Activated B cell treated with CpG ODN at 0.5 μM for 24 hours (primary cell): ENCODE measurements at regions not wholly inside any gene's neighbourhood (a gene's known extent, or its start where the extent isn't known, plus 50 kb on each side); places are given as distances from the start of the nearest gene placed in this dataset.

Source experiments
- ATAC-seq: fragments of 200-7000 bp; cut with Tn5 transposase; one replicate; pipeline ENCODE4 v1.10.0; 2021; ENCODE audit warnings: low read depth, mild to moderate bottlenecking, moderate library complexity
- CTCF ChIA-PET: fragments of 350-600 bp; sonication (Branson Sonifier 250); formaldehyde crosslinking; loops from one replicate; lab custom pipeline; 2021; ENCODE audit warnings: antibody characterized with exemption; lab: Charles Lee
- POLR2A ChIA-PET: fragments of 350-600 bp; sonication (Branson Sonifier 250); formaldehyde crosslinking; loops from one replicate; lab custom pipeline; 2021; ENCODE audit warnings: antibody characterized with exemption; lab: Charles Lee
- DNase-seq: peaks from one replicate; pipeline ENCODE4 v3.0.0; 2022
- H3K27ac Mint-ChIP-seq: one replicate; pipeline ENCODE4 v1.8.0; 2020; ENCODE audit warnings: mixed read lengths
- H3K27me3 Mint-ChIP-seq: one replicate; pipeline ENCODE4 v1.8.0; 2021; ENCODE audit warnings: mixed read lengths
- H3K36me3 Mint-ChIP-seq: one replicate; pipeline ENCODE4 v1.8.0; 2021; ENCODE audit warnings: low read depth, mixed read lengths
- H3K4me1 Mint-ChIP-seq: one replicate; pipeline ENCODE4 v1.8.0; 2021; ENCODE audit warnings: mixed read lengths
- H3K4me3 Mint-ChIP-seq: one replicate; pipeline ENCODE4 v1.8.0; 2020; ENCODE audit warnings: mild to moderate bottlenecking, mixed read lengths
- H3K9me3 Mint-ChIP-seq: one replicate; pipeline ENCODE4 v1.8.0; 2020; ENCODE audit warnings: mixed read lengths
- CTCF ChIP-seq: fragments of 200-600 bp; IDR thresholded peaks from one replicate; pipeline ENCODE4 v1.8.0; 2022; ENCODE audit warnings: antibody characterized with exemption, mild to moderate bottlenecking
- intact Hi-C: fragments of 100-400 bp; cut with micrococcal nuclease; formaldehyde crosslinking; loops from one replicate; pipeline ENCODE4 v1.15.1; 2024

- no peak for DNase-seq
- Mint-ChIP-seq H3K27ac (peak overlapping the region; percentile 88), H3K4me3 (peak overlapping the region; percentile 84), H3K36me3 (peaks cover 19% of the 10 kb centered on the region), H3K27me3 (no peaks in the 10 kb centered on the region), H3K4me1 (peaks cover 80% of the 10 kb centered on the region), H3K9me3 (no peaks in the 10 kb centered on the region)
- intact Hi-C loops: loop anchor here (1.0 to 5.0 kb wide), 9 partner anchors 19 to 438 kb away; no protein-coding TSS in a partner anchor
- ATAC-seq: no peak
- ChIA-PET CTCF (interaction anchor here (1.0 to 3.9 kb wide), 11 partner anchors 18 to 311 kb away, joined by 3 to 18 read pairs (median 3); partner anchors contain the start of genes ATP5PF, GABPA and MRPL39), POLR2A (interaction anchor here (0.7 to 11.7 kb wide), 11 partner anchors 12 to 162 kb away, joined by 3 to 157 read pairs (median 6); no protein-coding TSS in a partner anchor)
- no peak for TF ChIP-seq CTCF
Measured at GRCh38 chr21:25424048-25424447, 183.2 kb downstream of the MRPL39 start.

GRCh38 chr21:25422610-25423608 lies 184.4 kb downstream of the MRPL39 start:
- Mint-ChIP-seq H3K27ac (peak overlapping the region; percentile 91), H3K4me1 (peaks cover 70% of the 10 kb centered on the region), H3K27me3 (no peaks in the 10 kb centered on the region), H3K9me3 (no peaks in the 10 kb centered on the region), H3K36me3 (peaks cover 25% of the 10 kb centered on the region), H3K4me3 (peak overlapping the region; percentile 73)
- ATAC-seq: no peak
- POLR2A ChIA-PET: interaction anchor here (0.5 to 11.7 kb wide), 13 partner anchors 11 to 168 kb away, joined by 3 to 157 read pairs (median 4); no protein-coding TSS in a partner anchor
- intact Hi-C loops: loop anchor here (1.0 to 5.0 kb wide), 3 partner anchors 83 to 439 kb away; no protein-coding TSS in a partner anchor
- DNase-seq: no peak
- CTCF ChIA-PET: interaction anchor here (1.0 to 3.9 kb wide), 11 partner anchors 44 to 312 kb away, joined by 3 to 18 read pairs (median 4); partner anchors contain the start of genes ATP5PF, GABPA and MRPL39
- no peak for TF ChIP-seq CTCF

GRCh38 chr21:25421321-25422028 lies 185.8 kb downstream of the MRPL39 start:
- TF ChIP-seq CTCF: peak; percentile 65
- CTCF ChIA-PET: interaction anchor here (0.5 to 3.9 kb wide), 13 partner anchors 36 to 187 kb away, joined by 3 to 18 read pairs (median 4); no protein-coding TSS in a partner anchor
- peaks cover 32% of the 10 kb centered on the region for H3K36me3 Mint-ChIP-seq
- no peaks in the 10 kb centered on the region for H3K9me3 Mint-ChIP-seq
- DNase-seq (no peak), ATAC-seq (peak; percentile 81)
- H3K4me3 Mint-ChIP-seq: peak overlapping the region; percentile 68
- H3K27me3 Mint-ChIP-seq: no peaks in the 10 kb centered on the region
- peak overlapping the region; percentile 91 for H3K27ac Mint-ChIP-seq
- peaks cover 63% of the 10 kb centered on the region for H3K4me1 Mint-ChIP-seq
- intact Hi-C loops: loop anchor here (1.0 to 5.0 kb wide), 10 partner anchors 25 to 441 kb away; partner anchors contain the start of genes JAM2 and MRPL39
- POLR2A ChIA-PET: interaction anchor here (0.8 to 11.7 kb wide), 8 partner anchors 26 to 187 kb away, joined by 4 to 157 read pairs (median 6); no protein-coding TSS in a partner anchor

GRCh38 chr21:25420831-25421230 lies 186.4 kb downstream of the MRPL39 start:
- peak overlapping the region; percentile 91 for H3K27ac Mint-ChIP-seq

More at GRCh38 chr21:25420831-25421230, 186.4 kb downstream of the MRPL39 start:
- H3K36me3 Mint-ChIP-seq: peaks cover 34% of the 10 kb centered on the region
- intact Hi-C loops: loop anchor here (1.0 to 5.0 kb wide), 9 partner anchors 25 to 441 kb away; partner anchors contain the start of genes JAM2 and MRPL39
- POLR2A ChIA-PET: interaction anchor here (0.8 to 11.7 kb wide), 8 partner anchors 25 to 187 kb away, joined by 4 to 157 read pairs (median 6); no protein-coding TSS in a partner anchor
- CTCF ChIA-PET: interaction anchor here (0.7 to 3.9 kb wide), 12 partner anchors 35 to 187 kb away, joined by 3 to 18 read pairs (median 4); no protein-coding TSS in a partner anchor
- no peak for TF ChIP-seq CTCF
- peaks cover 56% of the 10 kb centered on the region for H3K4me1 Mint-ChIP-seq
- ATAC-seq: no peak
- H3K27me3 Mint-ChIP-seq: no peaks in the 10 kb centered on the region
- no peaks in the 10 kb centered on the region for H3K9me3 Mint-ChIP-seq
- DNase-seq: no peak
- peak overlapping the region; percentile 68 for H3K4me3 Mint-ChIP-seq
